Naive thymus-derived CD4-positive, alpha-beta T cell (primary cell): ENCODE measurements at regions not wholly inside any gene's neighbourhood (a gene's known extent, or its start where the extent isn't known, plus 50 kb on each side); places are given as distances from the start of the nearest gene placed in this dataset.
"Not testable (repeated sequence)": the region's sequence is repeated elsewhere in the genome, so short reads cannot be mapped to it uniquely, and the experiment has no call there.

Experiments used
- ATAC-seq: fragments of 150-1000 bp; cut with Tn5 transposase; 2 replicates; pipeline ENCODE4 v1.10.0; 2021; ENCODE audit warnings: mild to moderate bottlenecking, moderate library complexity
- CTCF ChIA-PET: fragments of 350-600 bp; sonication (Branson Sonifier 250); formaldehyde crosslinking; loops from one replicate; lab custom pipeline; 2021; ENCODE audit warnings: antibody characterized with exemption; lab: Charles Lee
- POLR2A ChIA-PET: fragments of 350-600 bp; sonication (Branson Sonifier 250); formaldehyde crosslinking; loops from one replicate; lab custom pipeline; 2021; ENCODE audit warnings: antibody characterized with exemption, inconsistent platforms; lab: Charles Lee
- DNase-seq, 9 donors: peaks; one replicate each; pipeline versions ENCODE4 v3.0.0 to v3.0.0-alpha.2; 2020 to 2022; ENCODE audit warnings: mixed read lengths in 1 of 9
- H3K27ac ChIP-seq: one replicate; pipeline ENCODE4 v1.7.0; 2013; ENCODE audit warnings: mild to moderate bottlenecking, low read depth, low read length, moderate library complexity
- H3K27me3 ChIP-seq, 2 donors: one replicate each; pipeline ENCODE4 v1.7.0; 2013; ENCODE audit warnings: low read length in 2 of 2, mild to moderate bottlenecking in 2 of 2, moderate library complexity in 2 of 2; ENCODE audit not compliant: control insufficient read depth in 2 of 2, insufficient read depth in 2 of 2
- H3K36me3 ChIP-seq, 3 experiments: 1 replicate in 2 of 3; 2 replicates in 1 of 3; pipeline ENCODE4 v1.7.0; 2013; ENCODE audit warnings: low read length in 3 of 3, mild to moderate bottlenecking in 3 of 3, moderate library complexity in 1 of 3; ENCODE audit not compliant: insufficient read depth in 3 of 3, control insufficient read depth in 2 of 3
- H3K4me1 ChIP-seq, 2 donors: one replicate each; pipeline ENCODE4 v1.7.0; 2013; ENCODE audit warnings: low read length in 2 of 2, mild to moderate bottlenecking in 2 of 2, moderate library complexity in 1 of 2; ENCODE audit not compliant: control insufficient read depth in 2 of 2, insufficient read depth in 2 of 2
- H3K4me3 ChIP-seq: 2 replicates; pipeline ENCODE4 v1.7.0; 2013; ENCODE audit warnings: mild to moderate bottlenecking, low read length
- H3K9me3 ChIP-seq, 3 experiments: 1 replicate in 2 of 3; 2 replicates in 1 of 3; pipeline ENCODE4 v1.7.0; 2013; ENCODE audit warnings: low read length in 3 of 3; ENCODE audit not compliant: control insufficient read depth in 2 of 3
- H3K27ac Mint-ChIP-seq, 9 donors: one replicate each; pipeline ENCODE4 v1.8.0; 2020 to 2022; ENCODE audit warnings: mixed read lengths in 9 of 9, mild to moderate bottlenecking in 8 of 9, moderate library complexity in 5 of 9, inconsistent platforms in 2 of 9
- H3K27me3 Mint-ChIP-seq, 5 donors: one replicate each; pipeline ENCODE4 v1.8.0; 2021 to 2022; ENCODE audit warnings: mixed read lengths in 5 of 5, mild to moderate bottlenecking in 1 of 5
- H3K36me3 Mint-ChIP-seq, 5 donors: one replicate each; pipeline ENCODE4 v1.8.0; 2020 to 2022; ENCODE audit warnings: mixed read lengths in 5 of 5, mild to moderate bottlenecking in 3 of 5, inconsistent platforms in 1 of 5
- H3K4me1 Mint-ChIP-seq, 7 donors: one replicate each; pipeline ENCODE4 v1.8.0; 2020 to 2022; ENCODE audit warnings: mixed read lengths in 7 of 7, mild to moderate bottlenecking in 3 of 7, inconsistent platforms in 1 of 7
- H3K4me3 Mint-ChIP-seq, 10 donors: one replicate each; pipeline ENCODE4 v1.8.0; 2020 to 2022; ENCODE audit warnings: mild to moderate bottlenecking in 10 of 10, mixed read lengths in 10 of 10, moderate library complexity in 6 of 10, inconsistent platforms in 2 of 10
- H3K9me3 Mint-ChIP-seq, 11 donors: one replicate each; pipeline ENCODE4 v1.8.0; 2020 to 2022; ENCODE audit warnings: mixed read lengths in 11 of 11, mild to moderate bottlenecking in 4 of 11, inconsistent platforms in 1 of 11, moderate library complexity in 1 of 11
- intact Hi-C, 2 donors: fragments of 100-400 bp; cut with micrococcal nuclease; formaldehyde crosslinking; loops; one replicate each; pipeline ENCODE4 v1.15.1; 2023

GRCh38 chr4:179698321-179698720 lies 2256.1 kb upstream of the AGA start:
- Mint-ChIP-seq H3K4me1 (no peaks in the 10 kb centered on the region), H3K27ac (no peak overlapping the region), H3K4me3 (no peak overlapping the region), H3K27me3 (no peaks in the 10 kb centered on the region), H3K36me3 (no peaks in the 10 kb centered on the region), H3K9me3 (peaks cover 0 to 16% (median 3%) of the 10 kb centered on the region in 11 donors)
- no peak overlapping the region for H3K27ac ChIP-seq
- H3K9me3 ChIP-seq = no peaks in the 10 kb centered on the region
- intact Hi-C loops = no loop called here
- no peaks in the 10 kb centered on the region for H3K27me3 ChIP-seq
- ATAC-seq (no peak), DNase-seq (no peak)
- POLR2A ChIA-PET = no interaction called here
- H3K4me3 ChIP-seq = no peak overlapping the region
- CTCF ChIA-PET = no interaction called here
- no peaks in the 10 kb centered on the region for H3K36me3 ChIP-seq
- no peaks in the 10 kb centered on the region for H3K4me1 ChIP-seq

DNA sequence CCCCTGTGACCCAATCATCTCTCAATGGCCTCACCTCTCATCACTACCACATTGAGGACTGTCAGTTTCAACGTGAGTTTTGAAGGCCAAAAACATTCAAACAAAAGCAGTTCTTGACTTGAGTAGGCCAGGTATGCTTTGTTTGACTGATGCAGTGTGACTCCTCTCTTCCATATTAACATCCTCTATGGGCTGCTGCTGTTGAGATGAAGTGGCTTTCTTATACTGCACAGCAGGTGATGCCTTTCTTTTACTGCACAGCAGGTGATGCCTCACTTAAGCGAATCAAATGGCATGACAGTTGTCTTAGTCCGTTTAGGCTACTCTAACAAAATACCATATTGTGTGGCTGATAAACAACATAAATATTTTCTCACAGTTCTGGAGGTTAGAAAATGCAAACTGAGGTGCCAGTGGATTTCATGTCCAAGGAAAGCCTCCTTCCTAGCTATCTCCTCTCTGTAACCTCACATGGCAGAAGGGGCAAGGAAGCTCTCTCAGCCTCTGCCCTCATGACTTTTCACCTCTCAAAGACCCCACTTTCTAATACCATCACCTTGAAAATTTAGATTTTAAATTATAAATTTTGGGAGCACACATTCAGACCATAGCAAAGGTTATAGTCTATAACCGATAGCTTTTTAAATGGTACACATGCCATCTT lies 2267.9 kb upstream of the AGA start:
- intact Hi-C loops = no loop called here
- Mint-ChIP-seq H3K4me3 (no peak overlapping the region), H3K9me3 (peaks cover 0 to 5% (median 0%) of the 10 kb centered on the region in 11 donors), H3K4me1 (no peaks in the 10 kb centered on the region), H3K36me3 (no peaks in the 10 kb centered on the region), H3K27me3 (no peaks in the 10 kb centered on the region), H3K27ac (no peak overlapping the region)
- Histone ChIP-seq H3K4me1 (no peaks in the 10 kb centered on the region), H3K27ac (no peak overlapping the region), H3K9me3 (no peaks in the 10 kb centered on the region), H3K27me3 (no peaks in the 10 kb centered on the region), H3K36me3 (no peaks in the 10 kb centered on the region), H3K4me3 (no peak overlapping the region)
- POLR2A ChIA-PET = no interaction called here
- ATAC-seq (no peak), DNase-seq (no peak)
- CTCF ChIA-PET = no interaction called here

DNA sequence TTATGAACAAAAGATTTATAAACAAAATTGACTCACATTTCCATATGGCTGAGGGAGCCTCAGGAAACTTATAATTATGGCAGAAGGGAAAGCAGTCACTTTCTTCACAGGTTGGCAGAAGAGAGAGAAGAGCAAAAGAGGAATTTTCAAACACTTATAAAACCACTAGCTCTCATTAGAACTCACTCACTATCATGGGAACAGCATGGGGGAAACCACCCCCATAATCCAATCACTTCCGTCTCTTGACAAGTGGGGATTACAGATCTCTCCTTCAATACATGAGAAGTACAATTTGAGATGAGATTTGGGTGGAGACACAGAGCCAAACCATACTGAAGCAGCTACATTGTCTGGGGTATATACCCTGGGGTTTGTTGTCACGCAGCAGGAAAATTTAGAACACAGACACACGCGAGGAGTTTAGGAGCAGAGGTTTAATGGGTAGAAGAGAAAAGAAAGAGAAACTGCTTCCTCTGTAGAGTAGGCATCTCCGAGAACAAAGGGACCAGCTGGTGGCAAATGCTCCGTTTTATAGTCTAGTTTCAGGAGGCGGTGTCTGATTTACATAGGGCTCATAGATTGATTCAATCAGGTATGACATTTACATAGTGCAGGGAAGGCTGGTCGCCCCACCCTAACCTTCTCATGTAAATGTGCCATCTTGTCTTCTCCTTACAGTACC lies 2277.7 kb upstream of the AGA start:
- no peak for ATAC-seq
- H3K9me3 ChIP-seq = no peaks in the 10 kb centered on the region
- H3K36me3 Mint-ChIP-seq = no peaks in the 10 kb centered on the region
- intact Hi-C loops = no loop called here
- H3K27ac Mint-ChIP-seq = no peak overlapping the region
- H3K4me3 Mint-ChIP-seq = no peak overlapping the region
- no peak overlapping the region for H3K4me3 ChIP-seq
- no peaks in the 10 kb centered on the region for H3K4me1 Mint-ChIP-seq
- ChIA-PET CTCF (no interaction called here), POLR2A (no interaction called here)
- no peaks in the 10 kb centered on the region for H3K4me1 ChIP-seq
- H3K9me3 Mint-ChIP-seq = peaks cover 0 to 16% (median 6%) of the 10 kb centered on the region in 11 donors
- no peak overlapping the region for H3K27ac ChIP-seq
- no peaks in the 10 kb centered on the region for H3K36me3 ChIP-seq
- H3K27me3 Mint-ChIP-seq = no peaks in the 10 kb centered on the region
- no peak for DNase-seq
- no peaks in the 10 kb centered on the region for H3K27me3 ChIP-seq

GRCh38 chr4:179726491-179726890 lies 2284.3 kb upstream of the AGA start:
- POLR2A ChIA-PET, H3K27me3 Mint-ChIP-seq, DNase-seq, H3K4me3 ChIP-seq, H3K9me3 ChIP-seq, H3K27ac ChIP-seq, H3K27ac Mint-ChIP-seq, H3K27me3 ChIP-seq, H3K36me3 ChIP-seq, H3K36me3 Mint-ChIP-seq, intact Hi-C loops, H3K4me1 ChIP-seq, H3K4me3 Mint-ChIP-seq, CTCF ChIA-PET, ATAC-seq, H3K4me1 Mint-ChIP-seq: not testable (repeated sequence)
- peaks cover 0 to 15% (median 4%) of the 10 kb centered on the region in 11 donors for H3K9me3 Mint-ChIP-seq

DNA sequence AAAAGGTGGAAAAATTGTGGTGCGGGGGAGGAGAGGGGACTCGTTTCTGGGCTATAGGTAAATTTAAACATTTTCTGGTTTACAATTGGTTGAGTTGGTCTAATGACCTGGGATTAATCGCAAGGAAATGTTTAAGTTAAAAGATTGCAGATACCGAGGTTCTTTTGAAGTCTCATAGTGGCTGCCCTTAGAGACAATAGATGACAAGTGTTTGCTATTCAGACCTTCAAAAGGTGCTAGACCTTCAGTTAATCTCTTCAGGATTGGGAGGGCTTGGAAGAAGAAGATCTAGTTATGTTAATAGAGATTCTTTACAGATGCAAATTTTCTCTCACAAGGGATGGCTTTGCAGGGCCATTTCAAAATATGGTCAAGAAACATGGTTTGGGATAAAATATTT lies 2286.1 kb upstream of the AGA start:
- POLR2A ChIA-PET = no interaction called here
- Histone ChIP-seq H3K27ac (no peak overlapping the region), H3K4me3 (no peak overlapping the region), H3K27me3 (no peaks in the 10 kb centered on the region), H3K36me3 (no peaks in the 10 kb centered on the region), H3K9me3 (no peaks in the 10 kb centered on the region), H3K4me1 (no peaks in the 10 kb centered on the region)
- DNase-seq = no peak
- H3K9me3 Mint-ChIP-seq = peaks cover 0 to 10% (median 3%) of the 10 kb centered on the region in 11 donors
- H3K27ac Mint-ChIP-seq = no peak overlapping the region
- CTCF ChIA-PET = no interaction called here
- intact Hi-C loops = no loop called here
- ATAC-seq = no peak
- H3K27me3 Mint-ChIP-seq = no peaks in the 10 kb centered on the region
- H3K36me3 Mint-ChIP-seq = no peaks in the 10 kb centered on the region
- H3K4me3 Mint-ChIP-seq = no peak overlapping the region
- no peaks in the 10 kb centered on the region for H3K4me1 Mint-ChIP-seq

- H3K36me3 ChIP-seq, H3K27ac Mint-ChIP-seq, H3K4me3 Mint-ChIP-seq, DNase-seq, H3K36me3 Mint-ChIP-seq, H3K9me3 ChIP-seq, H3K4me1 Mint-ChIP-seq, H3K4me1 ChIP-seq, H3K27me3 ChIP-seq, ATAC-seq, H3K4me3 ChIP-seq, CTCF ChIA-PET, H3K27me3 Mint-ChIP-seq, H3K27ac ChIP-seq, intact Hi-C loops, POLR2A ChIA-PET: not testable (repeated sequence)
- peaks cover 0 to 18% (median 3%) of the 10 kb centered on the region in 11 donors for H3K9me3 Mint-ChIP-seq
Measured at GRCh38 chr4:179736820-179737219, 2294.6 kb upstream of the AGA start.

DNA sequence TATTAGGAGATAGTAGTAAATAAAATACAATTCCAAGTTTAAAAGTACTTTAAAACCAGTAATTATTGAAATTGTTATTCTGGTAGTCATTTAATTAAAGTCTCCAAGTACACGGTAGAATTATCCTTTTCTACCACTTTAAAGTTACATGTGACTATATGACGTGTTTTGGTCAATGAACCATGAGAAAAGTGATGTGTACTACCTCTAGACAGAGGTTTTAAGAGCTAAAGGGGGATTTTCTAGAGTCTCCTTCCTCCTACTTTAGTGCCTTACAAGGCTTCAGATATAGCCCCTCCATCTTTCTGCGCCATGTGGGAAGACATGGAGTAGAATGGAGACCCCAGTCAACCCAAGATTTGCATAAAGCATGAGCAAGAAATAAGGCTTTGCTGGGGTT lies 2296.6 kb upstream of the AGA start:
- no peaks in the 10 kb centered on the region for H3K4me1 ChIP-seq
- DNase-seq (no peak), ATAC-seq (no peak)
- Mint-ChIP-seq H3K9me3 (peaks cover 0 to 10% (median 2%) of the 10 kb centered on the region in 11 donors), H3K4me3 (no peak overlapping the region), H3K27ac (no peak overlapping the region), H3K4me1 (no peaks in the 10 kb centered on the region), H3K27me3 (no peaks in the 10 kb centered on the region), H3K36me3 (no peaks in the 10 kb centered on the region)
- CTCF ChIA-PET = no interaction called here
- intact Hi-C loops = no loop called here
- POLR2A ChIA-PET = no interaction called here
- no peaks in the 10 kb centered on the region for H3K9me3 ChIP-seq
- H3K4me3 ChIP-seq = no peak overlapping the region
- H3K27ac ChIP-seq = no peak overlapping the region
- H3K27me3 ChIP-seq = no peaks in the 10 kb centered on the region
- H3K36me3 ChIP-seq = no peaks in the 10 kb centered on the region
